ENCODE measurements at regions not wholly inside any gene's neighbourhood (a gene's known extent, or its start where the extent isn't known, plus 50 kb on each side); places are given as distances from the start of the nearest gene placed in this dataset.
"Not testable (repeated sequence)": the region's sequence is repeated elsewhere in the genome, so short reads cannot be mapped to it uniquely, and the experiment has no call there.

GRCh38 chr1:219713981-219714381 lies 101.1 kb upstream of the ZC3H11B start (continued):
- TF ChIP-seq PATZ1 (CRISPR knock-in tag; IDR thresholded peaks at IDR 0.05; ENCODE audit: borderline replicate concordance) (no peak), POU6F1 (CRISPR knock-in tag; IDR thresholded peaks at IDR 0.05; ENCODE audit: borderline replicate concordance, low read depth) (no peak), ZC3H10 (CRISPR knock-in tag; IDR thresholded peaks at IDR 0.05) (no peak), RARB (CRISPR knock-in tag; IDR thresholded peaks at IDR 0.05) (no peak), ZFP30 (CRISPR knock-in tag; IDR thresholded peaks at IDR 0.05) (no peak), TOX (CRISPR knock-in tag; IDR thresholded peaks at IDR 0.05; ENCODE audit: borderline replicate concordance) (no peak), ESRRG (CRISPR knock-in tag; IDR thresholded peaks at IDR 0.05) (no peak)

GRCh38 chr1:219712506-219712905 lies 99.6 kb upstream of the ZC3H11B start:
- no peak for TF ChIP-seq RARB (CRISPR knock-in tag; IDR thresholded peaks at IDR 0.05)
- no peak for TF ChIP-seq POU6F1 (CRISPR knock-in tag; IDR thresholded peaks at IDR 0.05; ENCODE audit: borderline replicate concordance, low read depth)
- TF ChIP-seq TOX (CRISPR knock-in tag; IDR thresholded peaks at IDR 0.05; ENCODE audit: borderline replicate concordance) = no peak
- TF ChIP-seq TCF4 (CRISPR knock-in tag; IDR thresholded peaks at IDR 0.05; ENCODE audit: borderline replicate concordance) = no peak
- TF ChIP-seq PPARA (CRISPR knock-in tag; IDR thresholded peaks at IDR 0.05; ENCODE audit: borderline replicate concordance) = no peak
- no peak for TF ChIP-seq PATZ1 (CRISPR knock-in tag; IDR thresholded peaks at IDR 0.05; ENCODE audit: borderline replicate concordance)
- TF ChIP-seq CSDC2 (CRISPR knock-in tag; IDR thresholded peaks at IDR 0.05) = no peak
- TF ChIP-seq ZNF565 (CRISPR knock-in tag; conservative IDR thresholded peaks at IDR 0.05; ENCODE audit: low read depth) = no peak
- no peak for TF ChIP-seq GLIS3 (CRISPR knock-in tag; IDR thresholded peaks at IDR 0.05)
- no peak for TF ChIP-seq ZNF70 (CRISPR knock-in tag; IDR thresholded peaks at IDR 0.05)
- no peak for TF ChIP-seq OSR1 (CRISPR knock-in tag; IDR thresholded peaks at IDR 0.05)
- ATAC-seq = no peak

- TF ChIP-seq RARB (CRISPR knock-in tag; IDR thresholded peaks at IDR 0.05) = no peak
- no peak for TF ChIP-seq ZNF565 (CRISPR knock-in tag; conservative IDR thresholded peaks at IDR 0.05; ENCODE audit: low read depth)
- TF ChIP-seq ESRRG (CRISPR knock-in tag; IDR thresholded peaks at IDR 0.05) = no peak
- no peak for TF ChIP-seq ZC3H10 (CRISPR knock-in tag; IDR thresholded peaks at IDR 0.05)
- peak; percentile 92 for ATAC-seq
Measured at GRCh38 chr1:219710529-219711194, 97.8 kb upstream of the ZC3H11B start.

- no peak for ATAC-seq
- TF ChIP-seq ESRRG (CRISPR knock-in tag; IDR thresholded peaks at IDR 0.05) (no peak), BACH2 (CRISPR knock-in tag; IDR thresholded peaks at IDR 0.05; ENCODE audit: borderline replicate concordance) (no peak)
Measured at GRCh38 chr1:219708919-219709543, 96.1 kb upstream of the ZC3H11B start.

- not testable (repeated sequence) for ATAC-seq
Measured at GRCh38 chr1:219707885-219708284, 95.0 kb upstream of the ZC3H11B start.

GRCh38 chr1:219704331-219704730 lies 91.4 kb upstream of the ZC3H11B start:
- not testable (repeated sequence) for ATAC-seq

All from SK-N-SH treated with all-trans-retinoic acid at 6 μM for 48 hours (cell line).